ENCODE measurements at regions not wholly inside any gene's neighbourhood (a gene's known extent, or its start where the extent isn't known, plus 50 kb on each side); places are given as distances from the start of the nearest gene placed in this dataset.

- DNase-seq (ENCODE audit: low read depth, low spot score): no peak
Measured at GRCh38 chr2:7286120-7286519, 368.9 kb downstream of the RNF144A start.

DNA sequence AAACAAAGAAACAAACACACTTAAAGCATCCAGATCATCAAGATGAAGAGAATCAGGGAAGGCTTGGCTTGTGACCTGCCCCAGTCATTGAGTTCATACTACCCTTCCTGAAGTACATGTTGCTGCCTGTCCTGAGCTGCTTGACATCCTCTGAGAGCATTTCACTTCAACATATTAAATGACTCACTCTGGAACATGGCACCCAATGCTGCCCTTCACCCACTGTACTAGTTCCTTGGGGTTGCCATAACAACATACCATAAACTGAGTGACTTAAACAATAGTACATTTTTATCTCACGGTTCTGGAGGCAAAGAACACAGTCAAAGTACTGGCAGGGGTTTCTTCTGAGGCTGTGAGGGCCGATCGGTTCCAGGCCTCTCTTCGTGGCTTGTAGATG is 371.3 kb downstream of the RNF144A start:
- DNase-seq (ENCODE audit: low read depth, low spot score): no peak

DNA sequence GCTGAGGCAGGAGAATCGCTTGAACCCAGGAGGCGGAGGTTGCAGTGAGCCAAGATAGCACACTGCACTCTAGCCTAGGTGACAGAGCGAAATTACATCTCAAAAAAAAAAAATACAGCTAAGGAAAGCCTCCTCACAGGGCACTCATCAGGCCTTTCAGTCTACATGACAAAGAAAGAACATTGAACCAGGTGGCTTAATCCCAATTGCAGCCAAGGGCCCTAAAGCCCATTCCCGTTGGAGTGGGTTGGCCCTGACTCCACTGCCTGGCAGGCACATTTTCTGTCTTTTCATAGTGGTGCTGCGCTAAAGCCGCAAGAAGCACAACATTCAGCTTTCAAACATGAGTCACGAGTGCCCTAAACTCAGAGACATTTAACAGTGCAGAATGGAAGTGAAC is 372.5 kb downstream of the RNF144A start:
- DNase-seq (ENCODE audit: low read depth, low spot score): no peak

DNA sequence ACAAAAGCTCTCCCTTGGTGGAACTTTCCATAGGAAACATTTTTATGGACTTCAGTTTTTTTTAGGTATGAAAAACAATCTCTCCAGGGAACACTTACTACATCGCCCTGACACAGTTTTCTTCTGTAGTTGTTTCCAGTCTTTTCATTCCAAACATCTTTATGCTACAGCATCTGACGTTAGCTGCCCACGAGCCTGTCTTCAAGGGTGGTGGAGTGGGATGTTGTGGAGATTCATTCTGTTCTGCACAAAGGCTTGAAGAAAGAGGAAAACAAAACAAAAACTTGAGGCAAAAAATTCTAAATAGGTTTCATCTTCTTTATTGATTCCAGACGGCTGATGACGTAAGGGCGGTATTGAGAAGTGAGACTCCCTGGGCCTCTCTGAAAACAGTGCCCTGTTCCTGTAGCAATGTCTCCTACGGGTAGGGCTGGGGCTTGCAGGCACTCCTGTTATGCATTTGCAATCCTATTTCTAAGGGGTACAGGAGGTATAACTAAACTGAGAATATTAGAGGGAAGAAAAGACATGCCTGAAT is 375.0 kb downstream of the RNF144A start:
- no peak for DNase-seq (ENCODE audit: low read depth, low spot score)

DNA sequence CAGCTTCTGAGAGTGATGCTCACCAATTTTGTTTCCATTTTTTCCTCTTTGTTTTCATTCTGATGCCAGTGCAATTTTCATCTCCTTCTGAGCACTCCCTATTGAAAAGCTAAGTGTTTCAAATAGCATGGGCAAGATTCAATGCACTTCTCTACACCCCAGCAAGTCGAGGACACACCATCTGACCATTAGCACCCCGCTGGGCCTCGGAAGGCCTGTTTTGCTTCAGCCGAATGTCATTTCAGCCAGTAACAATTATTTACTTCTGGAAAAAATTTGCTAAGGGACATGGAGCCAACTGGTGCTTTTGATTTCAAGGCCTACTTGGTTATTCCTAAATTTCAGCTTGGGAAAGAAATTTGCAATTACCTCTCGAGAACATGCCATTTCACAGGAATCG is 392.4 kb downstream of the RNF144A start:
- no peak for DNase-seq (ENCODE audit: low read depth, low spot score)

DNA sequence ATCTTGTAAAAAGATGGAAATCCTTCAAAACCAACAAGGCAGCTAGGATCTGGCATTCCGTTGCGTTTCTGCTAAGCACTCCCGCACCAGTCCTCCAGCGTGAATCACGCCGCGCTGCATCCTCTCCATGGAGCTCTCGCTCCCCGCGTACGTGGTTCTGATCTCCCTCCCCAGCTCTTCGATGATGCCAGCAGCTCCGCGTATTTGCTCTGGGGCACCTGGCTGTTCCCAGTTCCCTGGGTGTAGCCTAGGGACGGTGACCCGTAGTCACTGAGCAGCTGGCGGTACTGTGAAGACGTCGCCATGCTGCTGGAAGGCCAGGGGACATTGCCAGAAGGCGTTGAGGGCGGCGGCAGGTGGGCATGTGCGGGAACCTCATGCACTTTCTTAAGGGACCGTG is 407.5 kb downstream of the RNF144A start:
- DNase-seq (ENCODE audit: low read depth, low spot score): no peak

DNA sequence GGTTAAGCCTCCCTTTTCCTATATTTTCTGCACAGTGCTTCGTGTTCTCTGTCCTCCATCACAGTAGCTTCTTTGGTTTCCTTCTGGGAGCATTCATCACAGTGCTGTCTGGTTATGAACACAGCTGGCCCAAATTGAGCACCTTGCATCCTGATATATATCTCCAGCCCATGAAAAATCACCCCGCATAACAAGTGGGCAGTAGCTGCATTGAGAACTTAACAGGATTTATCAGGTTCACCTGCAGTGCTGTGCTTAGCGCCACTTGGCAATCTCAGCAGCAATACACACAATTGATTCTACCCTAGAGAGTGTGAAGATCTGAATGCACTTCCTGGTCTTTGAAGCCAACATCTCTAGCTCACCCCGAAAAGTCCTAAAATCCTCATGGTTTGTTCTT is 408.0 kb downstream of the RNF144A start:
- no peak for DNase-seq (ENCODE audit: low read depth, low spot score)

DNA sequence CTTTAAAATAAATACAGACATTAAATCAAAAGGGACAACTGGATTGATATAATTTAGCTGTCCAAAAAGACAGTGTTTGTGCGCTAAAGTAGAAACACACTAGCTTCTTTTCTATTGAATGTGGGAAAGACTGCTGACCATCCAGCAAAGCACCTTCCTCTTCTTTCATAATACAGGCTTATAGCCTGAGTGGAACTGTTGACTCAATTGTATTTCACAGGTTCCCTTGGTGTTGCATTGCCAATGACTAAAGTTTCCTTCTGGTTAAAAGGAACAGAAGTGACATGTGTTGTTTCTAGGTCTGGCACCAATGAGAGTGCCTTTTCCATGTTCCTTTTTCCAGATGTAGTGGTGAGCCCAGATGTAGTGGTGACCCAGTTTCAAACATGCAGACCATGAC is 412.3 kb downstream of the RNF144A start:
- DNase-seq (ENCODE audit: low read depth, low spot score): no peak

- DNase-seq (ENCODE audit: low read depth, low spot score): no peak
Measured at GRCh38 chr2:7333189-7333765, 416.1 kb downstream of the RNF144A start.

GRCh38 chr2:7333960-7334493 is 416.8 kb downstream of the RNF144A start:
- DNase-seq (ENCODE audit: low read depth, low spot score): no peak

GRCh38 chr2:7338961-7339360 is 421.7 kb downstream of the RNF144A start:
- DNase-seq (ENCODE audit: low read depth, low spot score): no peak

GRCh38 chr2:7346336-7346735 is 429.1 kb downstream of the RNF144A start:
- DNase-seq (ENCODE audit: low read depth, low spot score): no peak

DNA sequence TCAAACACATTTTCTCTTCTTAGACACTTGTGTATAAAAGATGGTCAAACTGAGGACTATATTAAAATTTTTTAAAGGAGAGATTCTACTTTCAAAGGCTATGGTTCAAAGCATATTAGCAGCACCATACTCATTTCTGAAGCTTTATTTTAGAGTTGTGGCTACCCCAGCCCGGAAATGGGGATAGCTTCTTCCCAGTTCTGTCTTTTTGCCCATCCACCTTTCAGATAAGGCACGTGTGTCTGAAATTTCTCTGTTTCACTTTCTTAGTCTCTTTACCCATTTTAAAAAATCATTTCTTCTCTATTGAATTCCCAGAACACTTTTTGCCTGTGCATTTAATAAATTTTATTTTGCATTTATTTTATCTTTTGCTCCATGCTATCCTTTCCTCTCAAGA is 431.5 kb downstream of the RNF144A start:
- DNase-seq (ENCODE audit: low read depth, low spot score): no peak

- DNase-seq (ENCODE audit: low read depth, low spot score): no peak
Measured at GRCh38 chr2:7352191-7352590, 435.0 kb downstream of the RNF144A start.

GRCh38 chr2:7353571-7353970 is 436.4 kb downstream of the RNF144A start:
- DNase-seq (ENCODE audit: low read depth, low spot score): no peak

DNA sequence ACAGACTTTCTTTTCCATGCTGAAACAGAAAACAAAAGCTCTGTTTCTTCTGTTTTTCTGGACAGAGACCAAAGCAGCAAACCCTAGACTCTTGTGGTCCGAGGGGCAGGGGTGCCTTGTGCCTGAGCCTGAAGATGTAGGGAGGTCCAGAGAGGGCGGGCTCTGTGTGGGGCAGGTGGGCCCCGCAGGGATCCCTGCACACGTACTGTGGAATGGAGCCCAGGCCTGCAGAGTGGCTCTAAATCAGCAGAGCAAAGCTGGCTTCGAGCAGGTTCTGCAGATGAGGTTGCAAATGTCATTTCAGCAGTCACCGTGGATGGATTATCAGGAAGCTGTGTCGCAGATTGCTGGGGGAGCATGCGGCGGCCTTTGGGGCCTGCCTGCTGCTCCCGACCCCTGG is 438.6 kb downstream of the RNF144A start:
- no peak for DNase-seq (ENCODE audit: low read depth, low spot score)

DNA sequence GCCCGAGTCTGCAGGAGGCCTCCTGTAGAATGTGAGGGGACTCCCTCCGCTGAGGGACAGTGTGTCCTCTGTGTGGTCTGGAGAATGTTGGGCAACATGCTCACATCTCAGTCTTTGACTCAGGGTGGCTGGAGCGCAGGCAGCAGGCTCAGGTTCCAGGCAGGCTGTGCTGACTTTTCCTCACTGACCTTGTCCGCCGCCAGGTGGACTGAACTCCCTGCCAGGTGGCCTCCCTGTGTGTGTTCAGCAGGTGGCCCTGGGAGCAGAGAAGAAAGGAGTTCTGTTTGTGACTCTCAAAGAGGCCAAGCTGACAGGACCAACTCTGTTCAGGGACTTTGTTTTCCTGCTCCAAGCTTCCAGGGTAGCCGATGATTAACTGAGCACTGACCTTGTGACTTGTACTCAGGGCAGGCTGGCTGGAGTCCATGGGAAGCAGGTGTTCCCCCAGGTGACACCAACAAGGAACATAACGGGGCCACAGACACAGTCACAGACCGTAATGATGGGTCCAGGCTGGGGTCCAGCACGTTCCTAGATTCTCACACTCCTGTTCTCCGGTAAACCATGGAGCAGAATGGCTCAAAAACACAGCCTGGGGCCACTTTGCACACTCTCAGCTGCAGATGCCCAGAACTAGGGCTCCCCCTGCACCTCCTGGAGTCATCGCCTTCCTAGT is 439.8 kb downstream of the RNF144A start:
- no peak for DNase-seq (ENCODE audit: low read depth, low spot score)

GRCh38 chr2:7357993-7358392 is 440.8 kb downstream of the RNF144A start:
- DNase-seq (ENCODE audit: low read depth, low spot score): no peak

- no peak for DNase-seq (ENCODE audit: low read depth, low spot score)
Measured at GRCh38 chr2:7358865-7359447, 441.7 kb downstream of the RNF144A start.

DNA sequence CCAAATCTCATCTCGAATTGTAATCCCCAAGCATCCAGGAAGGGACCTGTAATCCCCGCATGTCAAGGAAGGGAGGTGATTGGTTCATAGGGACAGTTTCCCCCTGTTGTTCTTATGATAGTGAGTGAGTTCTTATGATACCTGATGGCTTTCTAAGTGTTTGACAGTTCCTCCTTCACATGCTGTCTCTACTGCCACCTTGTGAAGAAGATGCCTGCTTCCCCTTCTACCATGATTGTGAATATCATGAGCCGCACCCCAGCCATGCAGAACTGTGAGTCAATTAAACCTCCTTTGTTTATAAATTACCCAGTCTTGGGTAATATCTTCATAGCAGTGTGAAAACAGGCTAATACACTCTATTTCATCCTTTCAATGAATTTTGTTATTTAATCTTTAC is 446.7 kb downstream of the RNF144A start:
- no peak for DNase-seq (ENCODE audit: low read depth, low spot score)

DNA sequence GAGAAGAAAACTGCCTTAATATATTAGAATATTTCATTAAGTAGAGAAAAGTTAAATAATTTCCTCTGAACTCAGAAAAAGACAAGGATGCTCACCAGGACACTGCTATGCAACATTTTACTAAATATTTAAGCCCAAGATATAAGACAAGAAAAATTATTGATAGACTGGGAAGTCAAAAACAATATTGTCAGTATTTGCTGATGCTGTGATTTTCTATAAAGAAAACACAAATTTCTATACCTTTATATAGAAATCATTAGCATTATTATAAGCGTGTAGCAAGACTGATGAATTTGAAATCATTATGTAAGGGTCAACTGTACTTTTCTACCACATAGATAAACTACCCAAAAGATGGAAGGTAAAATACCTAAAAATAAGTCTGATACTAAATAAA is 451.0 kb downstream of the RNF144A start:
- no peak for DNase-seq (ENCODE audit: low read depth, low spot score)

DNA sequence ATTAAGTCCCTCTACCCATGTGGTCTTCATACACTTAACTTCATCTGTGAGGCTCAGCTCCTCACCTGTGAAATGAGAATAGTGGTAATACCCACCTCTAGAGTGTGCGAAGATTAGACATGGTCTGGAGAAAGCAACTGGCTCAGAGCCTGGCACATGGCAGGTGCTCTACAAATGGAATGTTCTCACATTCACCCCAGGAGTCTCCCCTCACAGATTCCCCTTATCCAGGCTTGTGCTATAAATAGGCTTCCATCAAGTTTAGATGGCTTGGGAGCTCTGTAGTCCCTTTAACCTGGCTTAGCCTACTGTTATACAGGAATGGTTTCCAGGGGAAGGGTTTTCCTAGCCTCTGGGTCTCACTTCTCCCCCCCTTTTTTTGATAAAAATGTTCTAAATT is 455.9 kb downstream of the RNF144A start:
- DNase-seq (ENCODE audit: low read depth, low spot score): no peak

DNA sequence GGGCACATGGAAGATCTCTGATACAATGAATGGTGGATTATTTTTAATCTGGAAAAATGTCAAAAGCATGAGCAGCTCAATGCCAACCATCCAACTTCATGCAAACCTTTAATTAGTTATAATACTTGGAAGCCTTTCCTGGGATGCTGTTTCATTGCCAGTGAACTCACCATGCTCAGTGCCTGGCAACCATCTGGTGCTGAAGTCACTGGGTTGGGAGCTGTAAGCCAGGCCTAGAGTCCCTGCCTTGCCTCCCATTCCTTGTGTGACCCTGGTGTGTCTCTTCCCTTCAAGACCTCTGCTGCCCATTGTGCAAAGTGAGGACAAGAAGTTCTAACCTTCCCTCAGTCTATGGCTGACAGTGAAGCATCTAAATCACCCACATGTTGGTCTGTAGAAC is 458.7 kb downstream of the RNF144A start:
- no peak for DNase-seq (ENCODE audit: low read depth, low spot score)

Measured in activated naive CD8-positive, alpha-beta T cell treated with anti-CD3 and anti-CD28 coated beads, Interleukin-2, amount 50 U/mL, for 16 hours (primary cell).